ENCODE measurements at regions not wholly inside any gene's neighbourhood (a gene's known extent, or its start where the extent isn't known, plus 50 kb on each side); places are given as distances from the start of the nearest gene placed in this dataset.
"Not testable (repeated sequence)": the region's sequence is repeated elsewhere in the genome, so short reads cannot be mapped to it uniquely, and the experiment has no call there.

GRCh38 chr7:159335181-159335926, 190.7 kb upstream of the VIPR2 start:
- DNase-seq, result not testable (repeated sequence)

GRCh38 chr7:159332854-159333479, 188.3 kb upstream of the VIPR2 start:
- DNase-seq, result not testable (repeated sequence)

GRCh38 chr7:159331462-159331861, 186.8 kb upstream of the VIPR2 start:
- DNase-seq, result no peak

GRCh38 chr7:159329818-159330378, 185.2 kb upstream of the VIPR2 start:
- DNase-seq, result no peak

GRCh38 chr7:159328096-159328495, 183.4 kb upstream of the VIPR2 start:
- no peak for DNase-seq

GRCh38 chr7:159323359-159323758, 178.7 kb upstream of the VIPR2 start:
- DNase-seq, result no peak

GRCh38 chr7:159321278-159321677, 176.6 kb upstream of the VIPR2 start:
- no peak for DNase-seq

- no peak for DNase-seq
Measured at GRCh38 chr7:159318682-159319351, 174.2 kb upstream of the VIPR2 start.

- no peak for DNase-seq
Measured at GRCh38 chr7:159317294-159317693, 172.6 kb upstream of the VIPR2 start.

- no peak for DNase-seq
Measured at GRCh38 chr7:159311172-159311494, 166.5 kb upstream of the VIPR2 start.

GRCh38 chr7:159310457-159311171, 165.9 kb upstream of the VIPR2 start:
- DNase-seq, result no peak

GRCh38 chr7:159309214-159309613, 164.5 kb upstream of the VIPR2 start:
- not testable (repeated sequence) for DNase-seq

GRCh38 chr7:159306012-159306411, 161.3 kb upstream of the VIPR2 start:
- no peak for DNase-seq

- not testable (repeated sequence) for DNase-seq
Measured at GRCh38 chr7:159305185-159305584, 160.5 kb upstream of the VIPR2 start.

GRCh38 chr7:159303510-159303909, 158.8 kb upstream of the VIPR2 start:
- not testable (repeated sequence) for DNase-seq

GRCh38 chr7:159296093-159296681, 151.5 kb upstream of the VIPR2 start:
- DNase-seq, result no peak

- not testable (repeated sequence) for DNase-seq
Measured at GRCh38 chr7:159286487-159286886, 141.8 kb upstream of the VIPR2 start.

- DNase-seq, result no peak
Measured at GRCh38 chr7:159281573-159281972, 136.9 kb upstream of the VIPR2 start.

GRCh38 chr7:159280008-159280407, 135.3 kb upstream of the VIPR2 start:
- DNase-seq, result no peak

GRCh38 chr7:159272739-159273138, 128.1 kb upstream of the VIPR2 start:
- no peak for DNase-seq

- DNase-seq, result no peak
Measured at GRCh38 chr7:159271781-159272180, 127.1 kb upstream of the VIPR2 start.

All from anterior cingulate cortex (tissue), 58 donors.